Endometrial microvascular endothelial cells (primary cell): ENCODE measurements at regions not wholly inside any gene's neighbourhood (a gene's known extent, or its start where the extent isn't known, plus 50 kb on each side); places are given as distances from the start of the nearest gene placed in this dataset.
"Not testable (repeated sequence)": the region's sequence is repeated elsewhere in the genome, so short reads cannot be mapped to it uniquely, and the experiment has no call there.

Experiments used
- in situ Hi-C: cut with HindIII; loops from 2 replicates; pipeline ENCODE4 v1.10.0; 2017; ENCODE audit warnings: low sequenced_read_pairs, low pct_unique_long_range_greater_than_20kb; ENCODE audit errors: inconsistent ontology term

- in situ Hi-C loops: loop anchor here (25.0 kb wide), 1 partner anchor 616 kb away; the partner anchor contains the start of gene PDE3A
Measured at GRCh38 chr12:19746471-19746870, 307.2 kb downstream of the AEBP2 start.

- in situ Hi-C loops: loop anchor here (25.0 kb wide), 1 partner anchor 612 kb away; the partner anchor contains the start of gene PDE3A
Measured at GRCh38 chr12:19749906-19750574, 310.7 kb downstream of the AEBP2 start.

- in situ Hi-C loops: no loop called here
Measured at GRCh38 chr12:19751078-19751477, 311.8 kb downstream of the AEBP2 start.

- in situ Hi-C loops: no loop called here
Measured at GRCh38 chr12:19752712-19753111, 313.4 kb downstream of the AEBP2 start.

GRCh38 chr12:19755136-19755535 is 315.8 kb downstream of the AEBP2 start:
- in situ Hi-C loops: no loop called here

- in situ Hi-C loops: no loop called here
Measured at GRCh38 chr12:19757317-19757877, 318.1 kb downstream of the AEBP2 start.

- in situ Hi-C loops: no loop called here
Measured at GRCh38 chr12:19759227-19759626, 319.9 kb downstream of the AEBP2 start.

- in situ Hi-C loops: no loop called here
Measured at GRCh38 chr12:19760611-19761010, 321.3 kb downstream of the AEBP2 start.

- in situ Hi-C loops: no loop called here
Measured at GRCh38 chr12:19761463-19761862, 322.2 kb downstream of the AEBP2 start.

GRCh38 chr12:19763488-19763887 is 324.2 kb downstream of the AEBP2 start:
- in situ Hi-C loops: no loop called here

GRCh38 chr12:19764408-19764807 is 325.1 kb downstream of the AEBP2 start:
- in situ Hi-C loops: no loop called here

GRCh38 chr12:19771858-19772257 is 332.6 kb downstream of the AEBP2 start:
- in situ Hi-C loops: no loop called here

GRCh38 chr12:19772776-19773175 is 333.5 kb downstream of the AEBP2 start:
- in situ Hi-C loops: no loop called here

GRCh38 chr12:19775241-19775640 is 335.9 kb downstream of the AEBP2 start:
- in situ Hi-C loops: no loop called here

- in situ Hi-C loops: not testable (repeated sequence)
Measured at GRCh38 chr12:19775976-19776375, 336.7 kb downstream of the AEBP2 start.

GRCh38 chr12:19778172-19778571 is 338.9 kb downstream of the AEBP2 start:
- in situ Hi-C loops: no loop called here

GRCh38 chr12:19778797-19779196 is 339.5 kb downstream of the AEBP2 start:
- in situ Hi-C loops: no loop called here

- in situ Hi-C loops: no loop called here
Measured at GRCh38 chr12:19779395-19780056, 340.2 kb downstream of the AEBP2 start.

GRCh38 chr12:19780460-19780859 is 341.2 kb downstream of the AEBP2 start:
- in situ Hi-C loops: no loop called here
